H1 (cell line): ENCODE measurements at regions not wholly inside any gene's neighbourhood (a gene's known extent, or its start where the extent isn't known, plus 50 kb on each side); places are given as distances from the start of the nearest gene placed in this dataset.
"Not testable (repeated sequence)": the region's sequence is repeated elsewhere in the genome, so short reads cannot be mapped to it uniquely, and the experiment has no call there.

Source experiments
- CTCF ChIA-PET: fragments of 300-600 bp; sonication (Branson Sonifier 250); formaldehyde crosslinking; loops from one replicate; lab custom pipeline; 2021; ENCODE audit not compliant: partially characterized antibody; lab: Charles Lee
- POLR2A ChIA-PET: fragments of 300-600 bp; sonication (Branson Sonifier 250); formaldehyde crosslinking; loops from one replicate; lab custom pipeline; 2021; ENCODE audit warnings: inconsistent platforms; ENCODE audit not compliant: partially characterized antibody; lab: Charles Lee
- DNase-seq, 2 experiments: peaks; one replicate each; pipeline versions ENCODE4 v3.0.0 to v3.0.0-alpha.2; 2010 to 2022; ENCODE audit warnings: low spot score in 2 of 2, low read depth in 1 of 2, mixed read lengths in 1 of 2
- FAIRE-seq: peaks from 2 replicates; lab custom pipeline; 2011; peaks lifted over from hg19 to GRCh38; lab: Jason Lieb, UNC
- H2AFZ ChIP-seq: 2 replicates; pipeline ENCODE4 v1.8.1; 2012; ENCODE audit warnings: low read length, inconsistent platforms
- H2AK5ac ChIP-seq: 2 replicates; pipeline ENCODE4 v1.6.1; 2013; ENCODE audit warnings: low read depth, low read length
- H2BK120ac ChIP-seq: replicated peaks from 2 replicates; pipeline ENCODE3; 2013; ENCODE audit warnings: low read depth, low read length, inconsistent platforms
- H2BK12ac ChIP-seq: 2 replicates; pipeline ENCODE4 v1.6.1; 2013; ENCODE audit warnings: low read depth, low read length
- H2BK15ac ChIP-seq: 2 replicates; pipeline ENCODE4 v1.6.1; 2013; ENCODE audit warnings: low read length
- H2BK20ac ChIP-seq: 2 replicates; pipeline ENCODE4 v1.6.1; 2013; ENCODE audit warnings: low read length
- H2BK5ac ChIP-seq: 2 replicates; pipeline ENCODE4 v1.6.1; 2013; ENCODE audit warnings: low read depth, low read length
- H3K14ac ChIP-seq: 2 replicates; pipeline ENCODE4 v1.6.1; 2013; ENCODE audit warnings: inconsistent platforms; ENCODE audit not compliant: insufficient read length
- H3K18ac ChIP-seq: 2 replicates; pipeline ENCODE4 v1.6.1; 2013; ENCODE audit warnings: low read length; ENCODE audit errors: extremely low read depth
- H3K23ac ChIP-seq: 2 replicates; pipeline ENCODE4 v1.6.1; 2013; ENCODE audit warnings: inconsistent platforms; ENCODE audit not compliant: insufficient read length
- H3K23me2 ChIP-seq: 2 replicates; pipeline ENCODE4 v1.6.1; 2013; ENCODE audit warnings: low read depth, low read length
- H3K27ac ChIP-seq: 2 replicates; pipeline ENCODE4 v1.6.1; 2011; ENCODE audit warnings: low read depth, low read length, inconsistent platforms
- H3K27me3 ChIP-seq, 4 experiments: replicated peaks in 1 of 4; 1 replicate in 1 of 4; 2 replicates in 3 of 4; pipeline versions ENCODE4 v1.6.1 to v1.8.1; 2011 to 2013; ENCODE audit warnings: low read length in 3 of 4, mild to moderate bottlenecking in 3 of 4, inconsistent platforms in 2 of 4, mixed read lengths in 2 of 4, moderate library complexity in 1 of 4; ENCODE audit not compliant: control insufficient read depth in 3 of 4, insufficient read depth in 3 of 4; ENCODE audit errors: extremely low read depth in 1 of 4
- H3K36me3 ChIP-seq, 4 experiments: 2 replicates each; pipeline versions ENCODE4 v1.6.1 to v1.8.1; 2011 to 2013; ENCODE audit warnings: mild to moderate bottlenecking in 4 of 4, low read length in 3 of 4, moderate library complexity in 2 of 4, control low read depth in 1 of 4, inconsistent platforms in 1 of 4; ENCODE audit not compliant: insufficient read depth in 4 of 4, control insufficient read depth in 2 of 4
- H3K4ac ChIP-seq: replicated peaks from 2 replicates; pipeline ENCODE3; 2013; ENCODE audit warnings: low read length, low read depth, mixed read lengths, inconsistent platforms; ENCODE audit not compliant: insufficient read length
- H3K4me1 ChIP-seq, 4 experiments: replicated peaks in 1 of 4; 1 replicate in 1 of 4; 2 replicates in 3 of 4; pipeline versions ENCODE4 v1.6.1 to v1.8.1; 2011 to 2013; ENCODE audit warnings: low read length in 3 of 4, inconsistent platforms in 2 of 4, mixed read lengths in 1 of 4; ENCODE audit not compliant: insufficient read depth in 4 of 4, control insufficient read depth in 3 of 4
- H3K4me2 ChIP-seq, 2 experiments: 2 replicates each; pipeline versions ENCODE4 v1.6.1 to v1.8.1; 2011 to 2013; ENCODE audit warnings: low read depth in 2 of 2, low read length in 2 of 2, control low read depth in 1 of 2, inconsistent platforms in 1 of 2, mild to moderate bottlenecking in 1 of 2; ENCODE audit not compliant: insufficient read depth in 1 of 2
- H3K4me3 ChIP-seq, 4 experiments: fragments of 200-600, 300-600 bp in 1 of 4; sonication (generic), shearing (Covaris generic), sonication (Bioruptor Twin) in 1 of 4; 2 replicates each; pipeline versions ENCODE4 v1.5.1 to v1.8.1; 2011 to 2016; ENCODE audit warnings: low read length in 4 of 4, low read depth in 3 of 4, control low read depth in 2 of 4, inconsistent platforms in 2 of 4, mild to moderate bottlenecking in 2 of 4, mixed read lengths in 1 of 4, moderate library complexity in 1 of 4; ENCODE audit not compliant: insufficient read depth in 2 of 4; ENCODE audit errors: extremely low read depth in 1 of 4
- H3K56ac ChIP-seq: replicated peaks from 2 replicates; pipeline ENCODE3; 2013; ENCODE audit warnings: low read depth, mild to moderate bottlenecking, mixed read lengths, low read length, inconsistent platforms; ENCODE audit not compliant: insufficient read length
- H3K79me1 ChIP-seq: 2 replicates; pipeline ENCODE4 v1.6.1; 2013; ENCODE audit warnings: low read depth, low read length, control low read depth
- H3K79me2 ChIP-seq, 2 experiments: 2 replicates each; pipeline versions ENCODE4 v1.6.1 to v1.8.1; 2012 to 2013; ENCODE audit warnings: low read length in 2 of 2, mild to moderate bottlenecking in 2 of 2, inconsistent platforms in 1 of 2; ENCODE audit not compliant: insufficient read depth in 2 of 2, control insufficient read depth in 1 of 2
- H3K9ac ChIP-seq, 4 experiments: replicated peaks in 1 of 4; 1 replicate in 1 of 4; 2 replicates in 3 of 4; pipeline versions ENCODE4 v1.6.1 to v1.8.1; 2011 to 2013; ENCODE audit warnings: low read depth in 3 of 4, low read length in 3 of 4, control low read depth in 2 of 4, mild to moderate bottlenecking in 2 of 4, moderate library complexity in 2 of 4, inconsistent platforms in 1 of 4; ENCODE audit errors: extremely low read depth in 1 of 4
- H3K9me3 ChIP-seq, 2 experiments: 2 replicates each; pipeline versions ENCODE4 v1.6.1 to v1.8.1; 2012 to 2013; ENCODE audit warnings: mild to moderate bottlenecking in 2 of 2, moderate library complexity in 2 of 2, control low read depth in 1 of 2, inconsistent platforms in 1 of 2, low read depth in 1 of 2, low read length in 1 of 2, mixed read lengths in 1 of 2; ENCODE audit not compliant: insufficient read depth in 2 of 2
- H4K20me1 ChIP-seq, 2 experiments: replicated peaks in 1 of 2; 2 replicates each; pipeline versions ENCODE3 to v1.8.1; 2011 to 2013; ENCODE audit warnings: inconsistent platforms in 2 of 2, low read length in 2 of 2, mild to moderate bottlenecking in 1 of 2; ENCODE audit not compliant: insufficient read depth in 2 of 2, control insufficient read depth in 1 of 2
- H4K5ac ChIP-seq: 2 replicates; pipeline ENCODE4 v1.6.1; 2013; ENCODE audit warnings: low read length, low read depth, mixed read lengths, inconsistent platforms; ENCODE audit not compliant: insufficient read length
- H4K8ac ChIP-seq: 2 replicates; pipeline ENCODE4 v1.8.0; 2013; ENCODE audit warnings: mild to moderate bottlenecking, moderate library complexity, low read length, inconsistent platforms; ENCODE audit not compliant: insufficient read depth; ENCODE audit errors: extremely low read depth
- H4K91ac ChIP-seq: replicated peaks from 2 replicates; pipeline ENCODE3; 2013; ENCODE audit warnings: low read length, mixed read lengths, inconsistent platforms; ENCODE audit not compliant: insufficient read length
- WGBS, 2 experiments: shearing (Covaris generic) in 1 of 2; methylation state at CpG; one replicate each; pipeline versions ENCODE4 v1.1.6 to v1.1.7; 2013 to 2015; ENCODE audit warnings: low lambda C conversion rate in 2 of 2, mixed read lengths in 2 of 2, inconsistent platforms in 1 of 2, low coverage in 1 of 2, missing lambda C conversion rate in 1 of 2; ENCODE audit not compliant: insufficient replicate concordance in 2 of 2, insufficient coverage in 1 of 2, insufficient read length in 1 of 2; ENCODE audit errors: extremely low coverage in 1 of 2, missing lambda C conversion rate in 1 of 2; 5-methylcytosine and 5-hydroxymethylcytosine counted together

GRCh38 chr15:24488164-24488907 is 187.2 kb upstream of the NPAP1 start:
- H2BK120ac ChIP-seq, H2BK5ac ChIP-seq, H2BK12ac ChIP-seq, H3K27me3 ChIP-seq, H3K27ac ChIP-seq, H2AK5ac ChIP-seq, H3K56ac ChIP-seq, H3K18ac ChIP-seq, H2BK15ac ChIP-seq, FAIRE-seq, H3K79me1 ChIP-seq, H3K9ac ChIP-seq, H4K5ac ChIP-seq, POLR2A ChIA-PET, H3K23ac ChIP-seq, H3K36me3 ChIP-seq, H2AFZ ChIP-seq, DNase-seq, H4K20me1 ChIP-seq, H3K4me2 ChIP-seq, H3K4me1 ChIP-seq, CTCF ChIA-PET, H4K8ac ChIP-seq, H4K91ac ChIP-seq, H3K23me2 ChIP-seq, H3K14ac ChIP-seq, H3K4ac ChIP-seq, H3K4me3 ChIP-seq, H2BK20ac ChIP-seq, H3K79me2 ChIP-seq: not testable (repeated sequence)
- peaks cover 4 to 23% of the 10 kb centered on the region in 2 experiments; a peak in 2 of 4 replicates for H3K9me3 ChIP-seq
- 87% methylated on average over 8 of the region's 8 CpGs; no CpG with 5 or more reads in 1 of the 2 experiments for WGBS, 2 experiments

GRCh38 chr15:24505216-24505615 is 170.4 kb upstream of the NPAP1 start:
- H3K9ac ChIP-seq, H3K4me1 ChIP-seq, H3K18ac ChIP-seq, POLR2A ChIA-PET, H3K4ac ChIP-seq, H3K23ac ChIP-seq, H4K20me1 ChIP-seq, FAIRE-seq, H2BK15ac ChIP-seq, H3K79me2 ChIP-seq, H3K4me3 ChIP-seq, H2BK5ac ChIP-seq, H4K8ac ChIP-seq, H3K79me1 ChIP-seq, H2BK12ac ChIP-seq, H3K36me3 ChIP-seq, H4K5ac ChIP-seq, DNase-seq, H2BK20ac ChIP-seq, H2AFZ ChIP-seq, H3K9me3 ChIP-seq, H2BK120ac ChIP-seq, H3K27me3 ChIP-seq, H3K4me2 ChIP-seq, H3K23me2 ChIP-seq, H3K56ac ChIP-seq, CTCF ChIA-PET, H2AK5ac ChIP-seq, H3K14ac ChIP-seq, H3K27ac ChIP-seq, H4K91ac ChIP-seq: not testable (repeated sequence)
- WGBS, 2 experiments = 93% methylated on average over 11 of the region's 11 CpGs; no CpG with 5 or more reads in 1 of the 2 experiments
